GM20000 (cell line): ENCODE measurements at regions not wholly inside any gene's neighbourhood (a gene's known extent, or its start where the extent isn't known, plus 50 kb on each side); places are given as distances from the start of the nearest gene placed in this dataset.

Experiments used
- DNase-seq: peaks from one replicate; pipeline ENCODE4 v3.0.0; 2012; ENCODE audit warnings: low spot score
- CTCF ChIP-seq: IDR thresholded peaks from 2 replicates; pipeline ENCODE4 v1.5.1; 2012; ENCODE audit warnings: mild to moderate bottlenecking, control low read depth; ENCODE audit errors: extremely low read depth, missing control alignments

DNA sequence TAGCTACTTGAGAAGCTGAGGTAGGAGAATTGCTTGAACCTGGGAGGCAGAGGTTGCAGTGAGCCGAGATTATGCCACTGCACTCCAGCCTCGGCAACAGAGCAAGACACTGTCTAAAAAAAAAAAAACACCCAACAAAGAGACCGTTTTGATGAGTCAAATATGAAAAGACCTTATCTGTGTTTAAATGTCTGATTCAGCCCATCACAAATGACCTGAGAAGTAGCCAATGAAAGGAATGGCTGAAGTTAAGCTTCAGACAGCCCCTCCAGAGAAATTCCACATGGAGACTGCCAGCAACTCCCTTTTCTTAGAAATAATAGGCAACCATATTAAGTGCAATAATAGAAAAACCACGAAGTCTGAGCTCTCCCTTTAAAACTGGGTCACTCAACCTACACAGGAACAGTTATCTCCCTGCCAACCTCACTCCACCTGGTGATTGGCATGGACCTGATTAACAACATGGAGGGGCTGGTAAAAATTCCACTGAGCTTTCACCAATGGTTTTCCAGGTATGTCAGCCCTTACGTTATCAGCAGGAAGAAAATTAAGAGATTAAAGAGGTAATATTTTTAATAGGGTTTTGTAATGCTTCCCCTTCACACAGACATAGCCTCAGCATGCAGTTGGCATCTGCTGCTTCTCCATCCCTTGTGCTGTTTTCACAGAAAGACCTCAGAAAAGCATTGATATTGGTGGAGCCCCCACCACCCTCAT, 238.1 kb upstream of the STT3B start:
- TF ChIP-seq CTCF = no peak
- DNase-seq = no peak

- no peak for TF ChIP-seq CTCF
- no peak for DNase-seq
These were observed 237.5 kb upstream of the STT3B start for GRCh38 chr3:31295150-31295765.

DNA sequence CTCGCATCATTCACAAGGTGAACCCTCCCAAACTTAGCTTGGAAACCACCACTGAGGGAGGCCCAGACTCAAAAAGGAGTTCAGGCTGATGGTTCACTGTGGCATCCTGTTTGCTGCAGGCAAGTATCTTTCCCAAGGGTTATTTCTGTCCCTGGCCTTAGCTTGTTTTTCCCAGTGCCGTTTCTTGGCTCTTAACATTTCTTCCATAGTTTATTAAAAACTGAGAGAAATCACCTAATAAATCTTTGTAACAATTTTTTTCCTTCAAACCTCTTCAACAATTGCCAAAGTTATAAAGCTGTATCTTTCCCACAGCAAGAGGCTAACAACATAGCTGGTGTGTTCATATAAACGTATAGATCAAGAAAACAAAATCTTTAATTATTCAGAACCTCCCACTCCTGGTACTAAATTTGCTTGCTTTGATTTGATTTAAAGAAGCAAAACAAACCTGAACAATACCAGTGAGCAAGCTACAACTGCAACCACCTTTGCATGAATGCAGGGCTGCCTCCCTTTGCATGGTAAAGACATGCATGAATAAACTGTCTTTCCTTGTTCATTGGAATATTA, 234.9 kb upstream of the STT3B start:
- DNase-seq = no peak
- TF ChIP-seq CTCF = no peak

DNA sequence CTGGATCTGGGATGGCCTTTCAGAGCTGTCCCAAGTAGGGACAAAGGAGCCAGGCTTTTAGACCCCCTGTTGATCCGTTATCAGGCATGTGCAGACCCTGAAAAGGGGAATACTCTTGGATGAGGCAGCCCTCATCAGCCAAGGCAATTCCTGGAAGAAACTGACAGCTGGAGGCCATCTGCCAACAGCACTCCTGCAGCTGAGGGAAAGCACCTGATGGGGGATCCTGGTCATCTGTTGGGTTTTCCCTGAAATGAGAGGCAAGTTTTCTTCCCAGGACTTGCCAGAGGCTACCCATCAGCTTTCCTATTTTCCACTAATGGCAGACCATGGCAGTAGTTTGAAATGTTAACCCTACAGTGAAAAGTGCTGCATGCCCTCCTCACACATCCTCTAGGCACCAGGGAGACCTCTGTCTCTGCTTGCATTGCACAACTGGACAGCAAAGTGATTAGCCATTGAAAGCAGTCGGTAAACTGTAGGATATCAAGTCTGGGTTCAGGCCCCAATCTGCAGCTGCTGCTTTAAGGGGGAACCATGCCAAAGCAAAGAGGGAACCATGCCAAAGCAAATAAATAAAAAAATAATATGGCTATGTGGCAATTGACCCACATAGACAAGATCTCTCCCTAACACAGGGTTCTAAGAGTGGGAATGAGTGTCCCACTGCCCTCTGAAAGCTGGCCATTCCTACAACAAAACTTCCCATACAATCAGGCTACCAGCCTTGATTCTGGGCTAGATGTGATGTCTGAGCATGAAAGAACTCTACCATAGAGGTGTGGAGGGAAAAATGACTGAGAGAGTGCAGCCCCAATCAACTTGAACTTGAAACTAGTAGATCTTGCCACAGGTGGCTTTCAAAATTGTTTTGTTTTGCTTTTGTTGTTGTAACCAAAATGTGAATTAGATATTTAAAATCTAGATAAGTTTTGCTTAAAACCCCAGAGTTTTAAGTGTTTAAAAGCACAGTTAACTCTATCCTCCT, 232.0 kb upstream of the STT3B start:
- no peak for DNase-seq
- no peak for TF ChIP-seq CTCF

GRCh38 chr3:31302343-31302742, 230.4 kb upstream of the STT3B start:
- TF ChIP-seq CTCF = no peak
- DNase-seq = no peak

DNA sequence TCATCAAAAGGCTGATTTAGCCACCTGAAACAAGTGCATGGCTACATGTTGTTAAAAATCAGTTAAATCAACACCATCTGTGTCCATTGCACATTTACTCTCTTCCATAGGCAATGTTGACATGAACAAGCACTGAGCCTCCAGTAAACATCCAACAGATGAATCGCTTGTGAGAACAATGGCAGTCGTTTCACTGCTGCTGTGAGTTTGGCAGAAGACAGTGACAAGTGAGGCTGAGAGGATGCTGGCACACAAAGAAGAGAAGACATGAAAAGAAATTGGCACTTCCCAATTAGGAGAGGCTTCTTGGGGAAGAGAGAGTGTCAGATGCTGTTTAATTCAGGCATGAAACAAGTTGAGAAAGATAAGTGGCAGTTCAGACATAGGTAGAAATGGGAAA, 227.4 kb upstream of the STT3B start:
- TF ChIP-seq CTCF = no peak
- DNase-seq = no peak
